HK-2 (cell line): ENCODE measurements at regions not wholly inside any gene's neighbourhood (a gene's known extent, or its start where the extent isn't known, plus 50 kb on each side); places are given as distances from the start of the nearest gene placed in this dataset.
A peak's percentile ranks its signal among the peaks of the same experiment; 100 is the strongest.

ENCODE experiments used
- DNase-seq: peaks from one replicate; pipeline ENCODE4 v3.0.0-alpha.2; 2018; ENCODE audit not compliant: unreplicated experiment

DNA sequence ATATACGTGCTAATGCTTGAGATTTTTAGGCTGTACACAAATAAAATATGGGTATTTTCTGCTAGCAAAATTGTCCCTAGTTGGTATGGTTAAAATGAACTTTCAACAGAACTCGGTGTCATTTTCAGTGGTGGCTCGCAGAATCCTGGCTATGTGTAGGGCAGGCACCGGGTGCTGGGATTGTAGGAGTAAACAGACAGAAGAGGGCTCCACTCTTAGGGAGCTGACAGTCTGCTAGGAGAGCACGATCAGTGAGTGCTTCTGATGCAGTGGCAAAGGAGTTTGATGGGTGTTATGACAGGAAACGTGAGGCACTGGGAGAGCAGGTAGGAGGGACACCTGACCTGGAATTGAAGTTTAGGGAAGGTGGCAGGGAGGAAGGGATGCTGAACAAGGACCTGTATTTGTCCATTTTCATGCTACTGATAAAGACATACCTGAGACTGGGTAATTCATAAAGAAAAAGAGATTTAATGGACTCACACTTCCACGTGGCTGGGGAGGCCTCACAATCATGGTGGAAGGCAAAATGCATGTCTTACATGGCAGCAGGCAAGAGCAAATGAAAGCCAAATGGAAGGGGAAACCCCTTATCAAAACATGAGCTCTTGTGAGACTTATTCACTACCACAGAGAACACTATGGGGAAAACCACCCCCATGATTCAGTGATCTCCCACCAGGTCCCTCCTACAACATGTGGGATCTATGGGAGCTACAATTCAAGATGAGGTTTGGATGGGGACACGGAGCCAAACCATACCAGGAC, 105.4 kb upstream of the LCLAT1 start:
- no peak for DNase-seq

DNA sequence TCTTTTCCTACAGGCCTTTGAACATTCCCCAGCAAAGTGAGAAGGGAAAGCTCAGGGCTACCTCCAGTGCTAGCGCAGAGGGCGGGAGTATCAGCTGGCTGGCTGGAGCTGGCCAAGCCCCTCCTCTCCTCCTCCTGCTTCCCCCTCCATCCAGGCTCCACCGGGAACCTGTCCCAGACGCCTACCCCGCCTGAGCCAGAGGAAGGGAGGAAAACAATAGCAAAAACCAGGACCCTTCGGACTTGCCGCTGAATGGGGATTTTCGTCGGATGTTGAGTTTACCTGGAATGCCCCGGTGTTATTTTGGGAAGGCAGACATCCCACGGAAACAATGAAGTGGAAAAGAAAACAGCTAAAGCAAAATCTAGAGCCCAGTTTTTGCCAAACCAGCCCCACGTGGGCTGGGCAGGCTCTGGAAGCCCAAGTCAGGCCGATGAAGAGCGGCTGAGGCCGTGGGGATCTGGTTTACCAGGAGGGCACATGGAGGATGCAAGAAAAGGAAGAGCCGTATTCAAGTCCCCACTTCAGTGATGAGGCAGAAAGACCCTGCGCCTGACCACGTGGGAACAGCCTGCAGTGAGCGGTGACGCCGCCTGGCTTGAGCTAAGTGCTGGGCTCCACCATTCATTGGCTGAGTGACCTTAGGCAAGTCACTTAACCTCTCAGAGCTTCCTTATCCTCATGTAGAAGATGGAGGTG, 100.4 kb upstream of the LCLAT1 start:
- no peak for DNase-seq

DNA sequence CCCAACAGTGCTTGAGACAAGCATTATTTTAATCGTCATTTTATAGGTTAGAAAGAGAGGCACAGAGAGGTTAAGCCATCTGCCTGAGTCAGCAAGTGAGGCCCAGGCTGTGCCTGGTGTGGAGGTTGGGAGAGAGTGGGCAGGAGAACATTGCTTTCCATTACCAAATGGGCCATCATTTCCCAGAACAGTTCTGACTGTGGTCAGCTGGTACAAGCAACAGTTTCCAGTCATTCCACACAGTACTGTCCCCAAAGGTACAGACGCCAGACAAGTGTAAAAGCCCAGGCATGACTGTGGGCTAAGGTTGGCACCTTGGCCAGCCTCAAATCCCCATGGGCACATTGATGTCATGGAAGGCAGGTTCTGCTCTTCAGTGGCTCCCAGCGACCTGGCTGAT, 98.2 kb upstream of the LCLAT1 start:
- DNase-seq: no peak

DNA sequence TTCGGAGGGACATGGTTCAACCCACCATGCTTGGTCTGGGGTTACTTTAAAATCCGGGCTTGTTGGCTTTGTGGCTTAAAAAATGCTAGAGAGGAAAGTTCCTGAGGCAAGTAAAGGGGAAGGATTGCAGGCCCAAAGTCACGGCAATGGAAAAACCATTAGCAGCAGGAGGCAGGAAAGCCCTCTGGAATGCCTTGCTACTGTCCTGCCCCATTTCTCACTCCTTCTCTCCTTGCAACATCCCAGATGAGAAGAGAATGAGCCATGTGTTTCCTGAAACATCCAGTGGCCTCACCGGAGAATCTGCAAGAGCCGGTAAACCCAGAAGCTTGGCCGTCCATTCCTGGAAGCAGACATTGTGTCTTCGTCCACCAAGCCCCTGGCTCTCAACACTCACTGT, 97.4 kb upstream of the LCLAT1 start:
- no peak for DNase-seq

DNA sequence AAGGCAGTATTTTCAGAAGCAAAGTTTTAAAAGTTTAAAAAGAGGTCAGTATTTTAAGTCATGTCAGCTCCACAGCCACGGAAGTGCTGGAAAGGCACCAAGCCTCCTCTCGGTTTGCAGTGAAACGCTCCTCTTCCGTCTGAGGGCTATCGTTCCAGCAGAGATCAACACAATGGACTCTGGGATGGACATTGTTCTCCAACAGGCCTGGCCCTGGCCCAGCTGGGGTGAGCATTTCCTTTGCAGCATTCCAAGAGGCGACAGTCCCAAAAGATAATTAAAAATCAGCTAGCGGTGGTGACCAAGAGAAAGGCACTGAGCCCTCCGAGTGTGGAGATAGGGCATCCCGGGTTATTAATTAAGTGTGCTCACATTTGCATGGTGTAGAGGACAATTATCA, 95.9 kb upstream of the LCLAT1 start:
- no peak for DNase-seq

DNA sequence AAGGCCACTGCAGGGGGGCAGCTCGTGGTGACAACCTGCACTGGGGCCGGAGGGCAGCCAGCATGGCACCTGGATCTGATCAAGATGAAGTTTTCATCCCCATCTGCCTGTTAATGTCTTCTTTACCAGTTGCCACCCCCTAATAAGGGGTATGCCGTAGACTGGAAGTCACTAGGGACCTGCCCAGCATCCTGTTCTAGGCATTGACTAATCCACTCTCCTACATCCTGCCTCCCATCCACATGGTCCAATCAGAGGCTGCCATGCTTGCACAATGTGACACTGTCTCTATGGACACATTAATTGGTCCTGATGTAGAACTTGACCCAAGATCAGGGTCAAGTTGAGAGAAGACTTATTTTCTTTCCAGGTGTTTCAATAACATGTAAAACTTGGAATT, 95.1 kb upstream of the LCLAT1 start:
- DNase-seq: no peak

DNA sequence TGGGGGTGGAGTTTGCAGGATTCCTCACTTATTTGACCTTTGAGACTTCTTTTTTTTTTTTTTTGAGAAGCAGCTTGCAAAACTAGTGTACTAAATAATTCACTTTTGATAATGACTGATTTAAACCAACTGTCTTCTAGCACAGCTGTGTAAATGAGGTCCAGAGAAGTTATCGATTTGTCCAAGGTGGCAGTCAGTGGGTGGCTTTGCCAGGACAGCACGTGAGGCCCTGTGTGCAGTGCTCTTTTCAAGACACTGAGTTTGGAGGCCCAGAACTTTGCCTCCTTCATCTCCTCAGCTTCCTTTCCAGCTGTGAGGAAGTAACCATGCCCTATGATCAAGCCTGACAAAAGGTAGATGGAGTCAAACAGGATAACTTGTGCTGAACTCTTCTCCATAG, 92.9 kb upstream of the LCLAT1 start:
- no peak for DNase-seq

DNA sequence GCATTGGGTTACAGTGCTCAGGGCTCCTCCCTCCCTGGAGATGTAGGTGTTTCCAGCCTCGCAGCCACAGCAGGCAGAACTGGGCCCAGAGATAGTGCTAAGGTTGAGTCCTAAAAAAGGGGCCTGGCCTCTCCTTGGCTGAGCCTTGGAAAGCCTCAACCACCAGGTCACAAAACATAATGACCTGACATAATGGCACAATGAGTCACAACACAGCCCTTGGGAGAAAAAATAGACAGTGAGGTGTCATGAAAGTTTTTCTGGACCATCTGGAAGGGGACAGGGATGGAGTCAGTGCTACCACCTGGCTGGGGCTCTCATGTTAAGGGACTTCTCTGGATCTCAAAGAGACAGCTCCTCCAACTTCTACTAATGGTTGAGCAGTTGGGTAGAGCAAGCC, 92.4 kb upstream of the LCLAT1 start:
- no peak for DNase-seq

DNA sequence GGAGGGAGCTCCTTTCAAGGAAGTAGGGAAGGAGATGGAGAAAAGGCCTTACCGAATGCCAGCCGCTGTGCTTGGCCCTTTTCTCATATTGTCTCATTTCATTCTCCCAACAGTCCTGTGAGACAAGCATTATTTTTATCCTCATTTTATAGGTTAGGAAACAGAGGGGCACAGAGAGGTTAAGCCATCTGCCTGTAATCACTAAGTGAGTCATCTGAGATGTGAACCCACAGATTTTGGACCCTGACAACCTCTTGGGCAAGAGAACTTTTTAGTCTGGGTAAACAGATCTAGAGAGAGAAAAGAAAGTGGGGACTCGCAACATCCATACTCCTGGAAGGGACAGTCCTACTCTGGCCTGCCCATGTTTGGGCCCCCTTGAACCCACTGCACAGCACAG, 91.7 kb upstream of the LCLAT1 start:
- no peak for DNase-seq

DNA sequence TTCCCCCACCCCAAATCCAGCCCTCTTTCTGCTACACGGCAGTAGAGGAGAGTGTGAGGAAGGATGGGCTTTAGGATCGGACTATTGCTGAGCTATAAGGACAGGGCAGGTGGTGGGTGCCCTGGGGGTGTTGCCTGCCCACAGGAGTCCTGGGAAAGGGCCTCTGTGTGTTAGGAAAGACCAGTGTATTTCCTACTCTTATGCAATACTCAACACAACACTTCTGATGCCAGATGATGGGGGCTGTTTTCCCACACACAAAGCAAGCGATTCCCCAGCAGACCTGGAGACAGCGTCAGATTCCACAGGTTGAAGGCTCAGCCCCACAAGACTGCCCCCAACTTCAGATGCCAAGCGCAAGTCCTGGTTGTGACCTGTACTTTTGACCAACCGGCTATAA, 91.0 kb upstream of the LCLAT1 start:
- DNase-seq: no peak

DNA sequence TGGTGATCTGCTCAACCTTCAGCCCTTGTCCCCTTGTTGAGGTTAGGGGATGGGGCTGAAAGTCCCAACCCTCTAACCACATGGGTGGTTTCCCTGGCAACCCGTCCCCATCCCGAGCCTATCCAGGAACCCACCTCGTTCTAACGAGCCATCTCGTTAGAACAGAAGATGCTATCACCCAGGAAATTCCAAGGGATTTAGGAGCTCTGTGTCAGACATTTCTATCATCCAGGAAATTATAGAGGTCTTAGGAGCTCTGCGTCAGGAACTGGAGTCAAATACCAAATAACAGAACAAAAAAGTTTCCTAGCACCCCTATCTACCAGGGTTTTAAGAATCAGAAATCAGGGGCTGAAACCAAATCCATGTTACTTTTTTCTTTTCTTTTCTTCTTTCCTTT, 90.3 kb upstream of the LCLAT1 start:
- no peak for DNase-seq

DNA sequence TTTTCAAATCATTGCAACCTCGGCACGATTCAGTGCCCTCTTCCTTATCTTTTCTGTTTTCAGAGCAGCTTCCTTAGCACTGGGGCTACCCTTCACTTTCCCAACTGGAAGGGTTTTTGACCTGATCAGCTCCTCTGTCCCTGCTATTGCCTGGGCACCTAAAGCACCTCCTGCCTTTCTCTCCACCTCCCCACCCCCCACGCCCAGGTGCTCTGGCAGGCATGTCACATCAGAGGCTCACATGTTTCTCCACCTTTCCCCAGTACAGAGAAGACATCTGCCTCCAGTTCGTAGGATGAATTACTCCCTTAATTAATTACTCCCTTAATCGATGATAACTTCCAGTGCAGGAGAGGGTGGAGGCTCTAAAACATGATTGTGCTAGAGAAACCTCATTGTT, 88.7 kb upstream of the LCLAT1 start:
- DNase-seq: no peak

DNA sequence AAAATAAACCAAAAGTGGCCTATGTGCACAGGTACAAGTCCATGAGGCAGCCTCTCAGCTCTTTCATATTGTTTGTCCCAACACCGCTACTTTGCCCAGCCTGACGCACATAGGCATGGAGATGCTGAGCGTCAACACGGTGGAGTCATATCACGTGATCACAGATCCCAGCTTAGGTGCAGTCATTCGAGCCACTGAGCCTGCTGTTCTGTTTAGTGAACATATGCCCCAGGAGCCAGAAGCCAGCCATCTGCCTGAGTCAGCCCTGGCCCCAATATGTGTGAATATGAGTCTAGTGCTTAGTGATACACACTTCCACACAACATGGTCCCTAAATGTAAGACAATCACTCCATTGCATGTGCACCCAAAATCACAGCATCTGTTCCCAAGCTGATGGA, 88.2 kb upstream of the LCLAT1 start:
- no peak for DNase-seq

DNA sequence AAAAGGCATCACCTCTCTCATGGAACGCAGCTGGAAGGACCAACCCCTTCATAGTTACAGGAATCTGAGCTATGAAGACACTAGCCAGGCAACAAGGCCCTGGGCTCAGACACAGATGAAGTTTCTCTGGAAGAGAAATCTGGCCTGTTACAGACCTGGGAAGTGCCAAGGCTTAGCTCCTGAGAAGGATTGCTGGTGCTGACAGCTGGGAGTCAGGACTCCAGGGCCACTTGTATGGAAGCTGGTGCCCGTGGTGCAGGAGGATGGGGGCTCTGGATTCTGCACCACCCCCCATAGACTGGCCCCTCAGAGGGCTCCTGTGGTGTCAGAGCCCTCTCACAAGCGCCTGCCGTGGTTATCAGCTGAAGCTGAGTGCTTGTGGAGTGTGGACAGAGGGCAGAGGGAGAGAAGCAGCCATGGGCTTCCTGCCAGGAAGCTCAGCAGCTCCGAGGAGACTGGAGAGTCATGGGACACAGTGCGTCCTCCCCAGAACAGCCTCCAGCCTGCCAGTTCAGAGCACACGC, 87.3 kb upstream of the LCLAT1 start:
- DNase-seq: no peak

DNA sequence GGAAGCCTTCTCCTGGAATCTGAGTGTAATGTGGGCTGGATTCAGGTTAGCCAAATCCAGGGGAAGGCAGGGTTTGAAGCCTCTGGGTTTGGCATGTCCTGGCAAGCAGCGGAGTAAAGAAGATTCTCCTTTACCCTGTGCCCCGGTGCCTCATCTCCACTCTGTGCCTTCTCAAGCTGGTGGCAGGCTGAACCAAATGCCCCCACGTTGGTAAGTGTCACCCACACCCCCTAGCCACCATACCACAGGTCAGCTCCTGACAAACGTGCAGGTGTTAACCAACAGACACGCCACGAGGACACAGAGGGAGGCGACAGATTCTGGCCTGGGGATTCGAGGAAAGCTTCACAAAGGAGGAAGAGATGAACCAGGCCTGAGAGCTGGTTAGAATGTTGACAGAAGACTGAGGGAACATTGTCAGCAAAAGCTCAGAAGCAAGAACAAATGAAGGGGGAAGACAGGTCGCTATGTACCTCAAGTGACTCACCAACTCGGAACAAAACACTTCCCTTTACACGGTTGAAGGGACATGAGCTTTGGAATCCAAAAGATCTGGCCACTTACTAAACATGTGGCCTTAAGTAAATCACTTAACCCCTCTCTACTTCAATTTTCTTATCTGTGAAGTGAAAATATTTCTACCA, 85.2 kb upstream of the LCLAT1 start:
- DNase-seq: peak; percentile 20

DNA sequence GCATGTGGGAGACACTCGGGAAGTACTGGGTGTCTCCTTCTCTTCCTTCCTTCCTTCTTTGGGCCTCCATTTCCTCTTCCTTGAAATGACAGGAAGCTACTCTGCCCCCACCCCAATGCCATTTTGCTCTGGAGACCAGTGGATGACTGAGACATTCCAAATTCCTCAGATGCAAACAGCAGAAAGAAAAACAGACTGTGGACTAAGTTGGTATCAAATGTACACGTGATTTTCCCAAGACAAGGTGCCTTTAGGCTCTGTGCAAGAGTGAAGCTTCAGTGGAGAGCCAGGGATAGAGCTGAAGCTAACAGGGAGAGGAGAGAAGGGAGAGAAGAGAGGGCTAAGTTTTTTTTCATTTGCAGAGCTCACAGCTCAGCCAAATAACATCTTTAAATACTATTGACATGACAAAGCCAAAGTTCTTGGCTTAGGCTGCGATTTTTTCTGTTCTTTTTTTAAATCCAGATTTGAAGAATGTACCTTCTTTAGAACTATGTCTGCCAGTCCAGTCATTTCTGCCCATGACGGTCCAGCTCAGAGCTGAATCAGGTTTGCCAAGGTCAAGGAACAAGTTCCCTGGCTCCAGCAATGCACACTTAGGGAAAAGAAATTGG, 84.5 kb upstream of the LCLAT1 start:
- peak; percentile 68 for DNase-seq

DNA sequence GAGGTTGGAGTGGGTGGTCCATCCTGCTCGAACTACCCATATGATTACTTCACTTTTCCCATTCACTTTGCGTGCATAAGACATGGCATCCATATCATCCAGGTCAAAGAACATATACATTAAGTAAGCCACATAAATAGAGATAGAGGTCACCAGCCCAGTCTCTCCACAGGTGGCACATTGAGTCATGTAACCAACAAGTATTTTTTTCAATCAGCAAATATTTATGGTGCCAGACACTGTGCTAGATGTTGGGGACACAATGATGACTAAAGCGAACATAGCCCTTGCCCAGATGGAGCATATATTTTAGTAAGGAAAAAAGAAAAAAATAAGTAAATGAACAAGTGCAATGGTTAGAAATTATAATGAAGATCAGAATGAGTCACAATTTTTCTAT, 83.6 kb upstream of the LCLAT1 start:
- DNase-seq: no peak

DNA sequence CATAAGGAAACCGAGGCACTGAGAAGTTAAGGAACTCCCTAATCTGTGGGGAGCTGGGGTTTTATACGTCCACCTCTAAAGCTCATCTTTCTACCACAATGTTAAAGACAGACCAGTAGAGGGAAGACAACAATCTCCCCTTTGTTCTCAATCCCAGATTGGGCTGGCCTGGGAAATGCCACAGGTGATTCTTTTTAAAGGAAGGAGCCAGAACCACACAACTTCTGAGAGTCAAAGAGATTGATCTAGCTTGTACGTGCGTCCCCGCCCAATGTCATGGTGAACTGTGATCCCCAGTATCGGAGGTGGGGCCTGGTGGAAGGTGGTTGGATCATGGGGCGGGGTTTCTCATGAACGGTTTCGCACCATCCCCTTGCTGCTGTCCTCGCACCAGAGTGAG, 81.8 kb upstream of the LCLAT1 start:
- DNase-seq: no peak

DNA sequence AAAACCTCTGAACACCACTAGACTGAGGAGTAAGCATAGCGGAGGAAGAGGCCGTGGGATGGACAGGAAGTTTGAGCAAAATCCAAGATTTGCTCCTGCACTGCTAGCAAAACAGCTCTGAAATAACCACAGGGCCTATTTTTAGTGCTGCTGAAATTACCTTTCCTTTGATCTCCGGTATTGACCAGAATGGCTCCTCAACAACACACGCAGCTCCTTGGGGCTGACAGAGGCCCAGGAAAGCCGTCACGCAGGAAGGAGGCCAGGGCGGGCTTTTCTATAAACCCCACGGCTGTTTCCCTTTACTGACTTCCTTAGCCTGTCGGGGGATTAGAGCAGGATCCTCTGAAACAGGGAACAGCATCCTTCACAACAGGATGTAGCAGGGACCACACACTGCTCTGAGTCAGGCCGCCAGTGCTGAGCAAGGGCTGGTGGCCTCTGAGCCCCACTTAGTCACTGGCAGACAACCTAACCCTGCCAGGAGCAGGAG, 80.8 kb upstream of the LCLAT1 start:
- DNase-seq: peak; percentile 11

DNA sequence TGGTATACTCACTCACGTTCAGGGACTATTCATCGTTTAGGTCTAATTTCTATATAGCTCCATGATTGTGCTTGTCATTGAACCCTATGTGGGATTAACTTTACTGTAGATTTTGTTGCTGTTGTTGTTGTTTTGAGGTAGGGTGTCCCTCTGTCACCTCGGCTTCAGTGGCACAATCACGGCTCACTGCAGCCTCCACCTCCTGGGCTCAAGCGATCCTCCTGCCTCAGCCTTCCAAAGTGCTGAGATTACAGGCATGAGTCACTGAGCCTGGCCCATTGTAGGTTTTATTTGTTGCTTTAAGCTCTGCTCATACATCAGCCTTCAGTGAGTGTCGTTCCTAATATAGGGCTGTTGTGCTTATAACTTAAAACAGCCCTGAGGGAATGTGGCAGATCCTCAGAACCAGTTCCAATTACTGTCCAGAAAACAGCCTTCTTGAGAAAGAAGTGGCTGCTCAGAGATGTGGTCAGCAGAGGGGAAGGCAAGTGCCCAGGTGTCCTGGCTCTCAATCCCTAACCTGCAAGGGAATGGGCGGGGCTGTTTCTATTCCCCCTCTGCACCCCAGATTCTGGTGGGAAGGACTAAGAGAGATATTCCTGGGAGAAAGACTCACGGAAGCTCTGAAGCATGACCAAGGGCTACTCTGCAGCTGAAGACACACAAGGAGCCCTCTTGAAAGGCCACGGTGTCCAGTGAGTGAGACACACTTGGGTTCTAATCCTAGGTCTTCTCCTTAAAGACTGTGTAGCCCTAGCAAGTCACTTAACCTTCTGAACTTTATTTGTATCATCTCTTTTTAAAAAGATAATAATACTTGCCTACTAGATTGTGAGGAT, 79.6 kb upstream of the LCLAT1 start:
- DNase-seq: no peak

DNA sequence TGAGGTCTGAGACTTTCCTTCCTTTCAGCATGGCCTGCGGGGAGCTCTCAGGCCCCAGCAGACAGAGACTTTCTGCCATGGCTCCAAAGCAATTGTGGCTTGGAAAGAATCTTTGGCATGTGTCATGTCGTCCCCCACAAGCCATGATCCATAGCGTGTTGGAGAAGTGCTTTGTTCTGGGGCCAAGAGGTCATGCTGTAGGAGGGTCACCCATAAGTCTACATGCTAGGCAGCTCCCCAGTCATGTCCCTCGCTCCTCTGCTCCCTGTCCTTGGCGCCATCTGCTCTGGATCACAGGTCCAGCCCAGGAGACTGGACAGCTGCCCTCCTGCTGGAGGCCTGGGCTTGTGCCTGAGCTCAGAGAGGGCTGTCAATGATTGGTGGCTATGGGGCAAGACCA, 78.8 kb upstream of the LCLAT1 start:
- DNase-seq: peak; percentile 21
